ENCODE measurements at regions not wholly inside any gene's neighbourhood (a gene's known extent, or its start where the extent isn't known, plus 50 kb on each side); places are given as distances from the start of the nearest gene placed in this dataset.

DNA sequence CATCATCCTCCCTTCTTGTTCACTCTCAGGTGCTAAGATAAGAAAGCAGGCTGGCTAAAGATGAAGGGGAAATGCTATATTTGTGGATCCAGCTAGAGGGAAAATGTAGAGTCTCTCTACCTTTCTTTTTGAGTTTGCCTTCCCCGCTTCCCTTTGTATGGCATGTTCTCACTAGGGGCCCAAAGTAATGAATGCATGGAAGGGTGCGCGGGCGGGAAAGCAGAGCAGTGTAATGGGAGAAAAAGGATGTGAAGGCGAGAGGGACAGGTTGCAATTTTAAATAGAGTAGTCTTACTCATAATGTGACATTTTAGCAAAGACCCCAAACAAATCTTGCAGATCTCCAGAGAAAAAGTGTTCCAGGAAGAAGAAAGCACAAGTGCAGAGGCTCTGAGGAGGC, 105.1 kb upstream of the ATP1B1 start:
- TF ChIP-seq POLR2A (IDR thresholded peaks at IDR 0.05): no peak
- TF ChIP-seq, protein P1, sequence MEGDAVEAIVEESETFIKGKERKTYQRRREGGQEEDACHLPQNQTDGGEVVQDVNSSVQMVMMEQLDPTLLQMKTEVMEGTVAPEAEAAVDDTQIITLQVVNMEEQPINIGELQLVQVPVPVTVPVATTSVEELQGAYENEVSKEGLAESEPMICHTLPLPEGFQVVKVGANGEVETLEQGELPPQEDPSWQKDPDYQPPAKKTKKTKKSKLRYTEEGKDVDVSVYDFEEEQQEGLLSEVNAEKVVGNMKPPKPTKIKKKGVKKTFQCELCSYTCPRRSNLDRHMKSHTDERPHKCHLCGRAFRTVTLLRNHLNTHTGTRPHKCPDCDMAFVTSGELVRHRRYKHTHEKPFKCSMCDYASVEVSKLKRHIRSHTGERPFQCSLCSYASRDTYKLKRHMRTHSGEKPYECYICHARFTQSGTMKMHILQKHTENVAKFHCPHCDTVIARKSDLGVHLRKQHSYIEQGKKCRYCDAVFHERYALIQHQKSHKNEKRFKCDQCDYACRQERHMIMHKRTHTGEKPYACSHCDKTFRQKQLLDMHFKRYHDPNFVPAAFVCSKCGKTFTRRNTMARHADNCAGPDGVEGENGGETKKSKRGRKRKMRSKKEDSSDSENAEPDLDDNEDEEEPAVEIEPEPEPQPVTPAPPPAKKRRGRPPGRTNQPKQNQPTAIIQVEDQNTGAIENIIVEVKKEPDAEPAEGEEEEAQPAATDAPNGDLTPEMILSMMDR (IDR thresholded peaks at IDR 0.05): no peak
